Nephron (organoid): ENCODE measurements at regions not wholly inside any gene's neighbourhood (a gene's known extent, or its start where the extent isn't known, plus 50 kb on each side); places are given as distances from the start of the nearest gene placed in this dataset.
A peak's percentile ranks its signal among the peaks of the same experiment; 100 is the strongest.

Experiments used
- H3K27ac Mint-ChIP-seq, 3 experiments: 2 replicates each; pipeline ENCODE4 v1.8.0; 2020; ENCODE audit warnings: mixed read lengths in 3 of 3, mild to moderate bottlenecking in 2 of 3, moderate library complexity in 1 of 3
- H3K27me3 Mint-ChIP-seq: 2 replicates; pipeline ENCODE4 v1.8.0; 2021; ENCODE audit warnings: low read depth, mild to moderate bottlenecking, moderate library complexity, mixed read lengths
- H3K36me3 Mint-ChIP-seq: 2 replicates; pipeline ENCODE4 v1.8.0; 2020; ENCODE audit warnings: low read depth, mixed read lengths
- H3K4me1 Mint-ChIP-seq: 2 replicates; pipeline ENCODE4 v1.8.0; 2020; ENCODE audit warnings: mixed read lengths
- H3K4me3 Mint-ChIP-seq, 3 experiments: 2 replicates each; pipeline ENCODE4 v1.8.0; 2020; ENCODE audit warnings: mild to moderate bottlenecking in 3 of 3, mixed read lengths in 3 of 3, moderate library complexity in 2 of 3
- H3K9me3 Mint-ChIP-seq: 2 replicates; pipeline ENCODE4 v1.8.0; 2020; ENCODE audit warnings: mixed read lengths
- TF ChIP-seq, protein P1 (sequence below), 3 experiments: fragments of 200-600 bp; sonication (generic); IDR thresholded peaks; one replicate each; pipeline ENCODE4 v1.5.0; 2021; ENCODE audit warnings: antibody characterized with exemption in 3 of 3; ENCODE audit not compliant: unreplicated experiment in 3 of 3

DNA sequence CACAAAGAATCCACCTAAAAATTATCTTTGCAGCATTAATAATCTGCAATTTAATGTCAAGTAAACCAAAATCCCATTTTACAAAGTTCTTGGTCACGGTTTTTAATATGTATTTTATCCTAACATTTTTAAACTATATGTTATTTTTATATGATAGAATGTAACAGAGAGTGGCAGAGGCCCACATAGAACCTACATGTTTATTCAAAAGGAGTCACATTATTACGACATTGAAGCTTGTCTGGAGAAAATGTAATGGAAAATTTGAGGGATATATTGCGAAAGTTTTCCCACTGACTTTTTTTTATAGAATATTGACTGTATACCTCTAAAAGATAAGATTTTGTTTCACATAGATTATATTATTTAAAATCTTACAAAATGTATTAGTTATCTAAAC lies 89.7 kb upstream of the COL3A1 start:
- H3K36me3 Mint-ChIP-seq, result no peaks in the 10 kb centered on the region
- no peaks in the 10 kb centered on the region for H3K27me3 Mint-ChIP-seq
- H3K27ac Mint-ChIP-seq, result peak overlapping the region in 2 of 3 experiments; percentile 50 to 77
- H3K4me1 Mint-ChIP-seq, result peaks cover 6% of the 10 kb centered on the region
- peaks cover 12% of the 10 kb centered on the region for H3K9me3 Mint-ChIP-seq
- no peak overlapping the region for H3K4me3 Mint-ChIP-seq
- TF ChIP-seq, protein P1, sequence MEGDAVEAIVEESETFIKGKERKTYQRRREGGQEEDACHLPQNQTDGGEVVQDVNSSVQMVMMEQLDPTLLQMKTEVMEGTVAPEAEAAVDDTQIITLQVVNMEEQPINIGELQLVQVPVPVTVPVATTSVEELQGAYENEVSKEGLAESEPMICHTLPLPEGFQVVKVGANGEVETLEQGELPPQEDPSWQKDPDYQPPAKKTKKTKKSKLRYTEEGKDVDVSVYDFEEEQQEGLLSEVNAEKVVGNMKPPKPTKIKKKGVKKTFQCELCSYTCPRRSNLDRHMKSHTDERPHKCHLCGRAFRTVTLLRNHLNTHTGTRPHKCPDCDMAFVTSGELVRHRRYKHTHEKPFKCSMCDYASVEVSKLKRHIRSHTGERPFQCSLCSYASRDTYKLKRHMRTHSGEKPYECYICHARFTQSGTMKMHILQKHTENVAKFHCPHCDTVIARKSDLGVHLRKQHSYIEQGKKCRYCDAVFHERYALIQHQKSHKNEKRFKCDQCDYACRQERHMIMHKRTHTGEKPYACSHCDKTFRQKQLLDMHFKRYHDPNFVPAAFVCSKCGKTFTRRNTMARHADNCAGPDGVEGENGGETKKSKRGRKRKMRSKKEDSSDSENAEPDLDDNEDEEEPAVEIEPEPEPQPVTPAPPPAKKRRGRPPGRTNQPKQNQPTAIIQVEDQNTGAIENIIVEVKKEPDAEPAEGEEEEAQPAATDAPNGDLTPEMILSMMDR (IDR thresholded peaks at IDR 0.05; ENCODE audit: unreplicated experiment in 3 of 3), result no peak

DNA sequence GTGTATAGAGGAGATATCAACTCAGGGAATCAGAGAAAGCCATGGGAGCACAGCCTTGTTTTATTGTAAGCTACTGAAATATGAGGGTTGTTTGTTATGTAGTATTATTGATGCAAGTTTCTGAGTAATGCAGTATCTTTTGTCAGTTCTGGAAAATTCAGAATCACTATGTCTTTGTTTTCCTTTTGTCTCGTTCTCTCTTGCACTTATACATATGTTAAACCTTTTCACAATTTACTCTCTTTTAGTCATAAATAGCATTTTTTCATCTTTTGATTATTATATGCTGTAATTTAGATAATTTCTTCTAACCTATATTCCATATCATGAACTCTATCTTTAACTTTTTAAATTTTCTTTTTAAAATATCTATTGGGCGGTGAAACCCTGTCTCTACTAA lies 85.0 kb upstream of the COL3A1 start:
- no peak overlapping the region for H3K4me3 Mint-ChIP-seq

DNA sequence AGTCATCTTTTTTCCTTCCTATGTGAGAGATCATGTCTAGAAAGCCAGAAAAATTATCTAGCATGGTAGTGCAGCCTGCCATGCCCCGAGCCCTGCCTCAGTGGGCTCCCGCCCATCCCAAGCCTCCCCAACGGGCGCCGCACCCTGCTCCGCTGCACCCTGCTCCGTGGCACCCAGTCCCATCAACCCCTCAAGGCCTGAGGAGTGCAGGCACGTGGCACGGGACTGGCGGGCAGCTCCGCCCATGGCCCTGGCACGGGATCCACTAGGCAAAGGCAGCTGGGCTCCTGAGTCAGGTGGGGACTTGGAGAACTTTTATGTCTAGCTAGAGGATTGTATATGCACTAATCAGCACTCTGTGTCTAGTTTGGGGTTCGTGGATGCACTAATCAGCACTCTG lies 83.4 kb upstream of the COL3A1 start:
- TF ChIP-seq, protein P1 (IDR thresholded peaks at IDR 0.05; ENCODE audit: unreplicated experiment in 3 of 3), result no peak
- Mint-ChIP-seq H3K4me3 (no peak overlapping the region), H3K36me3 (no peaks in the 10 kb centered on the region), H3K27me3 (no peaks in the 10 kb centered on the region), H3K27ac (no peak overlapping the region), H3K4me1 (peaks cover 22% of the 10 kb centered on the region), H3K9me3 (peaks cover 26% of the 10 kb centered on the region)

More for the DNA sequence above, 85.0 kb upstream of the COL3A1 start:
- no peak overlapping the region for H3K27ac Mint-ChIP-seq
- H3K4me1 Mint-ChIP-seq, result peaks cover 20% of the 10 kb centered on the region
- TF ChIP-seq, protein P1 (IDR thresholded peaks at IDR 0.05; ENCODE audit: unreplicated experiment in 3 of 3), result no peak
- H3K9me3 Mint-ChIP-seq, result peaks cover 26% of the 10 kb centered on the region
- H3K36me3 Mint-ChIP-seq, result no peaks in the 10 kb centered on the region
- H3K27me3 Mint-ChIP-seq, result no peaks in the 10 kb centered on the region

DNA sequence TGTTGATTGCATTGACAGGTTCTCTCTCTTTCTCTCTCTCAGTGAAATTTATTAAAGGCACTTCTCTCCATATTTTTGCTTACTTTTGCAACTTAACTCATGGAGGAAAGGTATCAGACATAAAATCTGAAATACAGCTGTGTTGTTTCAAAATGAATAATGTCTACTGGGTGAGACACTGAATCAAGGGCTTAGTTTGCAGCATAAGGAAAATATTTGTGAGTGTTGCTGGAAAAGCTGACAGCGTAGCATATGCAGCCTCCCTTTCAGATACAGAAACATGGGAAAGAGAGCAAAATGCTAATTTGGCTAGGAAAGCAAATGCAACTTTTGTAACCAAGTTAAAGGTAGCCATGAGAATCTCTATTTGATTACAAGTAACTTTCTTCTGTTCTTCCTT lies 81.5 kb upstream of the COL3A1 start:
- Mint-ChIP-seq H3K27me3 (no peaks in the 10 kb centered on the region), H3K9me3 (peaks cover 21% of the 10 kb centered on the region), H3K27ac (peak overlapping the region; percentile 80 to 94 (median 89)), H3K4me3 (peak overlapping the region in 2 of 3 experiments; percentile 24 to 26), H3K4me1 (peaks cover 29% of the 10 kb centered on the region), H3K36me3 (no peaks in the 10 kb centered on the region)
- TF ChIP-seq, protein P1 (IDR thresholded peaks at IDR 0.05; ENCODE audit: unreplicated experiment in 3 of 3), result no peak

DNA sequence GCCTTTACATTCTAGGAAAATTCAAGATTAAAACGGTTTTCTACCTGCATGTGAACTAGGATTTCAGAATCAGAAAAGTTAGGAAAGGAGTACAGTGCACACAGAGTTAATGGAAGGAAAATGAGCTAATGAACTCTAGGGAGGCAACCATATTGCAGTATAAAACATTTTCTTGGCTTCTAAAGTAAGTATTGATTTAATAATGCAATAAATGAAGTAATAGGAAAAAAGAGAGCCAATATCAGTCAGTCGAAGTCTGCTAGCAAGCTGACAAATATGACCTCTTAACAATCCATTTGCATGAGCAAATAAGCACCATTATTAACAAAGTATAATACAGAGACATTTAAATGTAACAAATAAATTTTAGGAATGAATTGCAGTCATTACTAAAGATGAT lies 80.2 kb upstream of the COL3A1 start:
- H3K4me3 Mint-ChIP-seq, result peak overlapping the region in 2 of 3 experiments; percentile 10 to 15
- H3K9me3 Mint-ChIP-seq, result peaks cover 15% of the 10 kb centered on the region
- H3K36me3 Mint-ChIP-seq, result no peaks in the 10 kb centered on the region
- TF ChIP-seq, protein P1 (IDR thresholded peaks at IDR 0.05; ENCODE audit: unreplicated experiment in 3 of 3), result no peak
- no peaks in the 10 kb centered on the region for H3K27me3 Mint-ChIP-seq
- H3K27ac Mint-ChIP-seq, result peak overlapping the region; percentile 80 to 92 (median 89)
- H3K4me1 Mint-ChIP-seq, result peaks cover 40% of the 10 kb centered on the region

DNA sequence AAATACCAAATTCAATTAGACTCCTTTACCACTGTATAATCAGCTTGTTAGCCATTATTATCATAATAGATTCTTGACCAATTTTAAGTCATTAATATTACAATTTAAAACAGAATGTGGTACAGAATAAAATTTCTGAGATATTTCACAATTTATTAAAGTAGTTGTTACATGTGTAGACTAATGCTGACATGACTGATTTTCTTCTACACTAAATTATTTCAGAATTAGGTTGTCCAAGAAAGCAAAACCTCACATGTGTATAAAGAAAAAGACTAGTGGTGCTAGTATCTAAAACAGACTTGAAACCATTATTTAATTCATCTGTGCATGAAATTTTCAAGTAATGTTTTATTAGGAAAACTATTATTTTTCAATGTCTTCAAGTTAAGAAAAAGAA lies 79.2 kb upstream of the COL3A1 start:
- Mint-ChIP-seq H3K27ac (no peak overlapping the region), H3K9me3 (peaks cover 10% of the 10 kb centered on the region), H3K4me1 (peaks cover 40% of the 10 kb centered on the region), H3K4me3 (no peak overlapping the region), H3K27me3 (no peaks in the 10 kb centered on the region), H3K36me3 (no peaks in the 10 kb centered on the region)
- TF ChIP-seq, protein P1 (IDR thresholded peaks at IDR 0.05; ENCODE audit: unreplicated experiment in 3 of 3), result no peak
